ENCODE measurements at regions not wholly inside any gene's neighbourhood (a gene's known extent, or its start where the extent isn't known, plus 50 kb on each side); places are given as distances from the start of the nearest gene placed in this dataset.
"Not testable (repeated sequence)": the region's sequence is repeated elsewhere in the genome, so short reads cannot be mapped to it uniquely, and the experiment has no call there.

GRCh38 chr1:117759535-117759934 is 153.7 kb downstream of the TENT5C start:
- H3K9me3 ChIP-seq, result no peaks in the 10 kb centered on the region
- no peak for ATAC-seq
- WGBS, 2 donors (ENCODE audit: low coverage in 1 of 2), result 73 to 88% methylated on average over 1 of the region's 1 CpG
- no peak overlapping the region for H3K27ac ChIP-seq
- H3K4me1 ChIP-seq, result peaks cover 0 to 12% (median 0%) of the 10 kb centered on the region in 3 donors
- H3K4me3 ChIP-seq, result no peak overlapping the region
- no peaks in the 10 kb centered on the region for H3K27me3 ChIP-seq
- TF ChIP-seq EP300 (IDR thresholded peaks at IDR 0.05) (no peak), CTCF (IDR thresholded peaks at IDR 0.05) (no peak), POLR2A (IDR thresholded peaks at IDR 0.05) (no peak), POLR2AphosphoS5 (IDR thresholded peaks at IDR 0.05) (no peak)
- no peaks in the 10 kb centered on the region for H3K36me3 ChIP-seq

- TF ChIP-seq POLR2AphosphoS5 (IDR thresholded peaks at IDR 0.05) (no peak), POLR2A (IDR thresholded peaks at IDR 0.05) (no peak), CTCF (IDR thresholded peaks at IDR 0.05) (no peak), EP300 (IDR thresholded peaks at IDR 0.05) (no peak)
- no peak for ATAC-seq
- WGBS, 2 donors (ENCODE audit: low coverage in 1 of 2), result no CpG with 5 or more reads among the region's 1 CpG
Observed at GRCh38 chr1:117760069-117760468, 154.2 kb downstream of the TENT5C start.

GRCh38 chr1:117760485-117760884 is 154.6 kb downstream of the TENT5C start:
- Histone ChIP-seq H3K4me3 (no peak overlapping the region), H3K4me1 (peaks cover 0 to 12% (median 0%) of the 10 kb centered on the region in 3 donors), H3K36me3 (no peaks in the 10 kb centered on the region), H3K27me3 (no peaks in the 10 kb centered on the region), H3K27ac (no peak overlapping the region), H3K9me3 (no peaks in the 10 kb centered on the region)
- TF ChIP-seq POLR2AphosphoS5 (IDR thresholded peaks at IDR 0.05) (no peak), CTCF (IDR thresholded peaks at IDR 0.05) (no peak), POLR2A (IDR thresholded peaks at IDR 0.05) (no peak), EP300 (IDR thresholded peaks at IDR 0.05) (no peak)
- ATAC-seq, result no peak
- 20% methylated on average over 1 of the region's 2 CpGs; no CpG with 5 or more reads in 1 of the 2 donors for WGBS, 2 donors (ENCODE audit: low coverage in 1 of 2)

More at GRCh38 chr1:117760069-117760468, 154.2 kb downstream of the TENT5C start:
- Histone ChIP-seq H3K27me3 (no peaks in the 10 kb centered on the region), H3K36me3 (no peaks in the 10 kb centered on the region), H3K4me3 (no peak overlapping the region), H3K4me1 (peaks cover 0 to 12% (median 0%) of the 10 kb centered on the region in 3 donors), H3K9me3 (no peaks in the 10 kb centered on the region), H3K27ac (no peak overlapping the region)

GRCh38 chr1:117767756-117768155 is 161.7 kb downstream of the GDAP2 start:
- not testable (repeated sequence) for H3K36me3 ChIP-seq, H3K27ac ChIP-seq, ATAC-seq, H3K27me3 ChIP-seq, H3K4me3 ChIP-seq, H3K4me1 ChIP-seq
- peaks cover 0 to 32% (median 0%) of the 10 kb centered on the region in 3 donors for H3K9me3 ChIP-seq
- WGBS, 2 donors (ENCODE audit: low coverage in 1 of 2), result 70 to 75% methylated on average over 1 of the region's 1 CpG

- Histone ChIP-seq H3K27ac (no peak overlapping the region), H3K27me3 (no peaks in the 10 kb centered on the region), H3K9me3 (peaks cover 0 to 32% (median 0%) of the 10 kb centered on the region in 3 donors), H3K36me3 (no peaks in the 10 kb centered on the region), H3K4me3 (no peak overlapping the region), H3K4me1 (no peaks in the 10 kb centered on the region)
- no peak for ATAC-seq
- 38 to 43% methylated on average over 1 of the region's 1 CpG for WGBS, 2 donors (ENCODE audit: low coverage in 1 of 2)
- TF ChIP-seq POLR2A (IDR thresholded peaks at IDR 0.05) (no peak), EP300 (IDR thresholded peaks at IDR 0.05) (no peak), POLR2AphosphoS5 (IDR thresholded peaks at IDR 0.05) (no peak), CTCF (IDR thresholded peaks at IDR 0.05) (no peak)
Observed at GRCh38 chr1:117770981-117771531, 158.4 kb downstream of the GDAP2 start.

Measured in gastroesophageal sphincter (tissue), 4 donors.